ENCODE measurements at regions not wholly inside any gene's neighbourhood (a gene's known extent, or its start where the extent isn't known, plus 50 kb on each side); places are given as distances from the start of the nearest gene placed in this dataset.

GRCh38 chr3:193021506-193022010, 103.9 kb upstream of the MB21D2 start:
- Histone ChIP-seq H3K79me2 (ENCODE audit: insufficient read depth, low read length) (no peaks in the 10 kb centered on the region), H3K36me3 (ENCODE audit: insufficient read depth, low read length) (no peaks in the 10 kb centered on the region), H3K4me2 (ENCODE audit: low read length) (no peak overlapping the region), H3K4me3 (ENCODE audit: insufficient read depth, low read depth, low read length) (no peak overlapping the region), H3K4me1 (ENCODE audit: insufficient read depth, low read length) (no peaks in the 10 kb centered on the region), H3K9me3 (ENCODE audit: insufficient read depth, low read depth, low read length) (no peaks in the 10 kb centered on the region), H4K20me1 (ENCODE audit: insufficient read depth, low read length) (no peaks in the 10 kb centered on the region), H3K9ac (ENCODE audit: low read length) (no peak overlapping the region), H3K27ac (ENCODE audit: low read depth, low read length) (no peak overlapping the region), H2AFZ (ENCODE audit: low read depth, low read length) (no peak overlapping the region), H3K27me3 (ENCODE audit: insufficient read depth, low read length) (no peaks in the 10 kb centered on the region)
- Mint-ChIP-seq H3K27ac (ENCODE audit: unreplicated experiment) (no peak overlapping the region), H3K4me1 (ENCODE audit: low read depth, unreplicated experiment) (no peaks in the 10 kb centered on the region), H3K36me3 (ENCODE audit: low read depth, unreplicated experiment) (no peaks in the 10 kb centered on the region), H3K27me3 (ENCODE audit: low read depth, unreplicated experiment) (no peaks in the 10 kb centered on the region), H3K4me3 (ENCODE audit: unreplicated experiment) (no peak overlapping the region), H3K9me3 (ENCODE audit: unreplicated experiment) (no peaks in the 10 kb centered on the region)
- FAIRE-seq (no peak), DNase-seq (ENCODE audit: low read depth) (no peak)
- TF ChIP-seq, protein P1, sequence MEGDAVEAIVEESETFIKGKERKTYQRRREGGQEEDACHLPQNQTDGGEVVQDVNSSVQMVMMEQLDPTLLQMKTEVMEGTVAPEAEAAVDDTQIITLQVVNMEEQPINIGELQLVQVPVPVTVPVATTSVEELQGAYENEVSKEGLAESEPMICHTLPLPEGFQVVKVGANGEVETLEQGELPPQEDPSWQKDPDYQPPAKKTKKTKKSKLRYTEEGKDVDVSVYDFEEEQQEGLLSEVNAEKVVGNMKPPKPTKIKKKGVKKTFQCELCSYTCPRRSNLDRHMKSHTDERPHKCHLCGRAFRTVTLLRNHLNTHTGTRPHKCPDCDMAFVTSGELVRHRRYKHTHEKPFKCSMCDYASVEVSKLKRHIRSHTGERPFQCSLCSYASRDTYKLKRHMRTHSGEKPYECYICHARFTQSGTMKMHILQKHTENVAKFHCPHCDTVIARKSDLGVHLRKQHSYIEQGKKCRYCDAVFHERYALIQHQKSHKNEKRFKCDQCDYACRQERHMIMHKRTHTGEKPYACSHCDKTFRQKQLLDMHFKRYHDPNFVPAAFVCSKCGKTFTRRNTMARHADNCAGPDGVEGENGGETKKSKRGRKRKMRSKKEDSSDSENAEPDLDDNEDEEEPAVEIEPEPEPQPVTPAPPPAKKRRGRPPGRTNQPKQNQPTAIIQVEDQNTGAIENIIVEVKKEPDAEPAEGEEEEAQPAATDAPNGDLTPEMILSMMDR (IDR thresholded peaks at IDR 0.05; ENCODE audit: insufficient read depth, low read depth, low read length), result no peak
- no peak for TF ChIP-seq EZH2 (IDR thresholded peaks at IDR 0.05; ENCODE audit: insufficient read depth, low read length)

DNA sequence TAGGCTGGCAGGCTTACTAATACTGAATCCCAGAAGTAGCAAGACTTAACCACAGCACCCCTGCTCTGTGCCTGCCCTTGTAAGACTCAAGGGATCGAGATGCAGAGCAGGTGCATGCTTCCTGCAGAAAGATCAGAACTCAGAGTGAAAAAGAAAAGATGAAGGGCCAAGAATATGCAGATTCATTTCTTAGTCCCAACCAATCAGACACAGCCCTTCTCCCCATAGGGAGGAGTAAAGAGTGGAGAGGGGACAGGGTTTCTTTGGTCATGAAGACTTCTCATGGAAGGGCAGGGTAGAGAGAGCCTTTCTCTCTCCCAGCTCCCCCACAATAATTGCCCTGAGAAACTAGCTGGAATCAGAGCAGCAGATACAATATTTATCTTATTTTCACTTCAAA, 105.6 kb upstream of the MB21D2 start:
- H3K4me1 Mint-ChIP-seq (ENCODE audit: low read depth, unreplicated experiment), result no peaks in the 10 kb centered on the region
- Histone ChIP-seq H3K36me3 (ENCODE audit: insufficient read depth, low read length) (no peaks in the 10 kb centered on the region), H3K9me3 (ENCODE audit: insufficient read depth, low read depth, low read length) (no peaks in the 10 kb centered on the region), H3K4me1 (ENCODE audit: insufficient read depth, low read length) (no peaks in the 10 kb centered on the region), H3K27me3 (ENCODE audit: insufficient read depth, low read length) (no peaks in the 10 kb centered on the region), H2AFZ (ENCODE audit: low read depth, low read length) (no peak overlapping the region), H3K27ac (ENCODE audit: low read depth, low read length) (no peak overlapping the region), H4K20me1 (ENCODE audit: insufficient read depth, low read length) (no peaks in the 10 kb centered on the region), H3K79me2 (ENCODE audit: insufficient read depth, low read length) (no peaks in the 10 kb centered on the region), H3K4me3 (ENCODE audit: insufficient read depth, low read depth, low read length) (no peak overlapping the region), H3K4me2 (ENCODE audit: low read length) (no peak overlapping the region), H3K9ac (ENCODE audit: low read length) (no peak overlapping the region)
- no peaks in the 10 kb centered on the region for H3K9me3 Mint-ChIP-seq (ENCODE audit: unreplicated experiment)
- peaks cover 2% of the 10 kb centered on the region for H3K27me3 Mint-ChIP-seq (ENCODE audit: low read depth, unreplicated experiment)
- DNase-seq (ENCODE audit: low read depth) (no peak), FAIRE-seq (no peak)
- no peak overlapping the region for H3K27ac Mint-ChIP-seq (ENCODE audit: unreplicated experiment)
- no peaks in the 10 kb centered on the region for H3K36me3 Mint-ChIP-seq (ENCODE audit: low read depth, unreplicated experiment)
- TF ChIP-seq, protein P1 (IDR thresholded peaks at IDR 0.05; ENCODE audit: insufficient read depth, low read depth, low read length), result no peak
- TF ChIP-seq EZH2 (IDR thresholded peaks at IDR 0.05; ENCODE audit: insufficient read depth, low read length), result no peak
- H3K4me3 Mint-ChIP-seq (ENCODE audit: unreplicated experiment), result no peak overlapping the region

DNA sequence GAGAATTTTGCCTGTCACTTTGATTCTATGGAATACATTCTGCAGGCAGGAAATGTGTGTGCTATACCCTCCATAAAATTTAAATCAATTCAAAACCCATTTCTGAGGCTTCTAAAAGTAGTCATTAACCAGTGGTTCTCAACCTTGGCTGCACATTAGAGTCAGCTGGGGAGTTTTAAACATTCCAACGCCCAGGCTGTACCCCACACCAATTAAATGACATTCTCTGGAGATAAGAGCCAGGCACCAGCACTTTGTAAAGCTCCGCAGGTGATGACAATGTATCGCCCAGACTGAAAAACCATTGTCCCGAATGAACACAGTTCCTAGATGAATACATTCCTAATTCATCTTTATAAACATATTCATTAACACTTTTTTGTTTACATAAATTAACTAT, 110.6 kb upstream of the MB21D2 start:
- Mint-ChIP-seq H3K4me3 (ENCODE audit: unreplicated experiment) (no peak overlapping the region), H3K27me3 (ENCODE audit: low read depth, unreplicated experiment) (peaks cover 2% of the 10 kb centered on the region), H3K36me3 (ENCODE audit: low read depth, unreplicated experiment) (no peaks in the 10 kb centered on the region), H3K27ac (ENCODE audit: unreplicated experiment) (no peak overlapping the region), H3K4me1 (ENCODE audit: low read depth, unreplicated experiment) (no peaks in the 10 kb centered on the region), H3K9me3 (ENCODE audit: unreplicated experiment) (no peaks in the 10 kb centered on the region)
- no peak overlapping the region for H3K27ac ChIP-seq (ENCODE audit: low read depth, low read length)
- H3K9me3 ChIP-seq (ENCODE audit: insufficient read depth, low read depth, low read length), result no peaks in the 10 kb centered on the region
- H3K4me1 ChIP-seq (ENCODE audit: insufficient read depth, low read length), result no peaks in the 10 kb centered on the region
- H3K4me3 ChIP-seq (ENCODE audit: insufficient read depth, low read depth, low read length), result no peak overlapping the region
- H3K4me2 ChIP-seq (ENCODE audit: low read length), result no peak overlapping the region
- no peaks in the 10 kb centered on the region for H4K20me1 ChIP-seq (ENCODE audit: insufficient read depth, low read length)
- peaks cover 2% of the 10 kb centered on the region for H3K27me3 ChIP-seq (ENCODE audit: insufficient read depth, low read length)
- no peaks in the 10 kb centered on the region for H3K79me2 ChIP-seq (ENCODE audit: insufficient read depth, low read length)
- TF ChIP-seq, protein P1 (IDR thresholded peaks at IDR 0.05; ENCODE audit: insufficient read depth, low read depth, low read length), result no peak
- no peak for TF ChIP-seq EZH2 (IDR thresholded peaks at IDR 0.05; ENCODE audit: insufficient read depth, low read length)
- no peak for DNase-seq (ENCODE audit: low read depth)
- H3K36me3 ChIP-seq (ENCODE audit: insufficient read depth, low read length), result no peaks in the 10 kb centered on the region
- no peak overlapping the region for H2AFZ ChIP-seq (ENCODE audit: low read depth, low read length)
- H3K9ac ChIP-seq (ENCODE audit: low read length), result no peak overlapping the region
- no peak for FAIRE-seq

All from astrocyte (in vitro differentiated cells and primary cell).